Gastroesophageal sphincter (tissue), 4 donors: ENCODE measurements at regions not wholly inside any gene's neighbourhood (a gene's known extent, or its start where the extent isn't known, plus 50 kb on each side); places are given as distances from the start of the nearest gene placed in this dataset.

ENCODE experiments used
- ATAC-seq: fragments of 150-250 bp; one replicate; pipeline ENCODE4 v1.9.1; 2016; ENCODE audit warnings: mild to moderate bottlenecking, moderate library complexity
- H3K27ac ChIP-seq, 4 donors: fragments of 200-600 bp; sonication (generic) in 3 of 4; 1 replicate in 3 of 4; 2 replicates in 1 of 4; pipeline ENCODE4 v1.5.1; 2016 to 2019
- H3K27me3 ChIP-seq: fragments of 200-600 bp; sonication (generic); one replicate; pipeline ENCODE4 v1.5.1; 2019
- H3K36me3 ChIP-seq, 2 donors: fragments of 200-600 bp; sonication (generic); one replicate each; pipeline ENCODE4 v1.5.1; 2019; ENCODE audit warnings: control low read depth in 1 of 2
- H3K4me1 ChIP-seq, 3 donors: fragments of 200-600 bp; sonication (generic); 1 replicate in 2 of 3; 2 replicates in 1 of 3; pipeline ENCODE4 v1.5.1; 2016 to 2019; ENCODE audit warnings: control low read depth in 2 of 3
- H3K4me3 ChIP-seq, 2 donors: fragments of 200-600 bp; sonication (generic); one replicate each; pipeline ENCODE4 v1.5.1; 2019; ENCODE audit warnings: mild to moderate bottlenecking in 1 of 2, moderate library complexity in 1 of 2
- H3K9me3 ChIP-seq, 3 donors: fragments of 200-600 bp; sonication (generic); one replicate each; pipeline ENCODE4 v1.5.1; 2017 to 2019; ENCODE audit warnings: control low read depth in 2 of 3
- EP300 ChIP-seq: sonication (generic); formaldehyde crosslinking; IDR thresholded peaks from one replicate; pipeline ENCODE4 v1.6.1; 2017; ENCODE audit warnings: antibody characterized with exemption, mild to moderate bottlenecking
- POLR2A ChIP-seq, 2 donors: fragments of 450-650 bp; IDR thresholded peaks; one replicate each; pipeline ENCODE4 v1.6.1; 2017; ENCODE audit warnings: antibody characterized with exemption in 2 of 2, mild to moderate bottlenecking in 2 of 2, moderate library complexity in 1 of 2
- POLR2AphosphoS5 ChIP-seq: sonication (generic); formaldehyde crosslinking; IDR thresholded peaks from one replicate; pipeline ENCODE4 v1.6.1; 2017; ENCODE audit warnings: antibody characterized with exemption
- WGBS, 2 donors: methylation state at CpG; one replicate each; pipeline ENCODE4 v1.1.5; 2018; ENCODE audit warnings: low coverage in 1 of 2; 5-methylcytosine and 5-hydroxymethylcytosine counted together
- TF ChIP-seq, protein P1 (sequence below), 4 experiments: fragments of 200-600 bp in 2 of 4; fragments of 450-650 bp in 2 of 4; sonication (generic) in 1 of 4; IDR thresholded peaks; one replicate each; pipeline ENCODE4 v1.5.1; 2017 to 2019; ENCODE audit warnings: antibody characterized with exemption in 4 of 4, mild to moderate bottlenecking in 2 of 4, moderate library complexity in 2 of 4

DNA sequence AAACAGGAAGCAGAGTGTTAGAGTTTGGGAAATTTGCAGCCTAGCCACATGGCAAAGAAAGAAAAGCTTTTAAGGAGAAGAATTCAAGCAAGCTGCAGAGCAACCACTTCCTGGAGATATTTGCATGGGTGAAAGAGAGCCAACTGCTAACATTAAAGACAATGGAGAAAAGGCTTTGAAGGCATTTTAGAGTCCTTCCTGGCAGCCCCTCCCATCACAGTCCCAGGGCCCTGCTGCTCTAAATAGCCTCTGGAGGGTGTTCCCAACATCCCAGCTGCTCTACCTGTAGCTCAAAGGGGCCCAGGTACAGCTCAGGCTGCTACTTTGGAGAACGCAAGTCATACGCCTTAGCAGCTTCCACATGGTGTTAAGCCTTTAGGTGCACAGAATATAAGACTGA is 235.9 kb upstream of the FMR1 start:
- TF ChIP-seq POLR2A (IDR thresholded peaks at IDR 0.05) (no peak), POLR2AphosphoS5 (no peak), EP300 (no peak)
- TF ChIP-seq, protein P1, sequence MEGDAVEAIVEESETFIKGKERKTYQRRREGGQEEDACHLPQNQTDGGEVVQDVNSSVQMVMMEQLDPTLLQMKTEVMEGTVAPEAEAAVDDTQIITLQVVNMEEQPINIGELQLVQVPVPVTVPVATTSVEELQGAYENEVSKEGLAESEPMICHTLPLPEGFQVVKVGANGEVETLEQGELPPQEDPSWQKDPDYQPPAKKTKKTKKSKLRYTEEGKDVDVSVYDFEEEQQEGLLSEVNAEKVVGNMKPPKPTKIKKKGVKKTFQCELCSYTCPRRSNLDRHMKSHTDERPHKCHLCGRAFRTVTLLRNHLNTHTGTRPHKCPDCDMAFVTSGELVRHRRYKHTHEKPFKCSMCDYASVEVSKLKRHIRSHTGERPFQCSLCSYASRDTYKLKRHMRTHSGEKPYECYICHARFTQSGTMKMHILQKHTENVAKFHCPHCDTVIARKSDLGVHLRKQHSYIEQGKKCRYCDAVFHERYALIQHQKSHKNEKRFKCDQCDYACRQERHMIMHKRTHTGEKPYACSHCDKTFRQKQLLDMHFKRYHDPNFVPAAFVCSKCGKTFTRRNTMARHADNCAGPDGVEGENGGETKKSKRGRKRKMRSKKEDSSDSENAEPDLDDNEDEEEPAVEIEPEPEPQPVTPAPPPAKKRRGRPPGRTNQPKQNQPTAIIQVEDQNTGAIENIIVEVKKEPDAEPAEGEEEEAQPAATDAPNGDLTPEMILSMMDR (IDR thresholded peaks at IDR 0.05): no peak
- no CpG with 5 or more reads among the region's 2 CpGs for WGBS, 2 donors
- no peaks in the 10 kb centered on the region for H3K36me3 ChIP-seq

DNA sequence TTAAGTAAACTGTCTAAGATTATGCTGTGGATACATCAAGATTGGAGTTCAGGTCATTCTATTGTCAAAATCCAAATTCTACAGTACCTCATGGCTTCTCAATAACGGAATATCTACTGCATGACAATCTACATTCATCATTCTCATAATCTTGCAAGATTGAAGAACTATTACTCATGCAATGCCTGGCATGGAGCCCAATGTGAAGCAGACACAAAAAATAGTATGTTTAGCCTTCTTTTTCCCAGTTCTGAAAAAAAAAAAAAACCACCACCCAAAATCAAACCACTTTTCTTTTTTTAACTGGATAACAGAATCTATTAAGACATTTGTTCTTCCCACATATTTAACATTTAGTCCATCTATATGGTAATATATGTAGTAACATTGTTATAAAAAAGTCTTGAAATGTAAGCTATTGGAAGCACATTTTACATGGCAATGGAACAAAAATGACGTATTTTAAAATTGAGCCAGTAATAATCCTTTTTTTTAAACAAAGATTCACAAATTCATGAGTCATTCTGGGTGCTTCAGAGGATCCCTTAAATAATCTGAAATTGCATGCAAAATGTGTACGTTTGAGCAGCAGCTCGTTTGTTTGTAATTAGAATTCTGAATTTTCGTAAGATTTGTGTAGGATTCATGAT is 232.2 kb upstream of the FMR1 start:
- Histone ChIP-seq H3K9me3 (no peaks in the 10 kb centered on the region), H3K4me1 (no peaks in the 10 kb centered on the region), H3K4me3 (no peak overlapping the region), H3K27me3 (no peaks in the 10 kb centered on the region), H3K36me3 (no peaks in the 10 kb centered on the region), H3K27ac (no peak overlapping the region)
- TF ChIP-seq, protein P1 (IDR thresholded peaks at IDR 0.05): no peak
- TF ChIP-seq EP300 (no peak), POLR2AphosphoS5 (no peak), POLR2A (IDR thresholded peaks at IDR 0.05) (no peak)
- 34 to 54% methylated on average over 4 to 5 of the region's 5 CpGs for WGBS, 2 donors
- no peak for ATAC-seq

More for the DNA sequence above, 235.9 kb upstream of the FMR1 start:
- ATAC-seq: no peak
- Histone ChIP-seq H3K27ac (no peak overlapping the region), H3K4me1 (no peaks in the 10 kb centered on the region), H3K27me3 (no peaks in the 10 kb centered on the region), H3K9me3 (no peaks in the 10 kb centered on the region), H3K4me3 (no peak overlapping the region)

DNA sequence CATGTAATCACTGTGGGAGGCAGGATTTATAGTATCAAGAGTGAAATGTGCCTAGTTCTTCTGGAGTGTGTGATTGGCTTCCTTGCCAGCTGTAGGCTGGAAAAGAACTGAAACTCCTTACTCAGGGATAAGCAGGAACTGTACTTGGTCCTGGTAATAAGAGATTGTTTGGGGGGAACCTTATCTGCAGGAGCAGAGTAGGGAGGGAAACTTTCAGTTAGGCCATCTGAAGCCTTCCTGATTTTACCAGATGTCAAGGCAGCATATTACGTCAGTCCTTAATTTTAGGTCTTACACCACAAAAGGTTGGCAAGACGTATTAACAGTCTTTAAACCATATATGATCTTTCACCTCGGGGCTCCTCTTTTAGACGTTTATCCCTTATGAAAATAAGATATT is 231.5 kb upstream of the FMR1 start:
- no peaks in the 10 kb centered on the region for H3K27me3 ChIP-seq
- WGBS, 2 donors: 40 to 51% methylated on average over 3 to 4 of the region's 4 CpGs
- no peak overlapping the region for H3K27ac ChIP-seq
- H3K36me3 ChIP-seq: no peaks in the 10 kb centered on the region
- no peaks in the 10 kb centered on the region for H3K9me3 ChIP-seq
- H3K4me1 ChIP-seq: no peaks in the 10 kb centered on the region
- no peak overlapping the region for H3K4me3 ChIP-seq
- no peak for ATAC-seq
- no peak for TF ChIP-seq POLR2AphosphoS5
- TF ChIP-seq, protein P1 (IDR thresholded peaks at IDR 0.05): no peak
- no peak for TF ChIP-seq POLR2A (IDR thresholded peaks at IDR 0.05)
- no peak for TF ChIP-seq EP300

DNA sequence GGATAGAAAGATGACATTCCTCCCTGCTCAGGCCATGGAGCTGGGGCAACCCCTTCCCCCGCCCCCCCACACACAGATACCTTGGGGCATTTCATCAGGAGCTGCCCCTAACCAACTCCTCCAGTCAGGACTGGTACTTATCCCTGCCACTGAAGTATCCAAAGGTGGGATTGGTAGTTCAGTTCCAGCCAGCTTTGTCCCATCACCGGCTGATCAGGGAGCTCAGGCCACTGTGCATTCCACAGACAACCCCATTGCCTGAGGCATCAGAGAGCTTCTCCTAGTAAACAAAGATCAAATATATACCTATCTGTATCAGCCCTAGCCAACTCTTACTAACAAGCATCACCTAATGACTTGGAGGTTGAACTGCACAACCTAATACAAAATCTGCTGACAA is 218.2 kb upstream of the FMR1 start:
- H3K9me3 ChIP-seq: no peaks in the 10 kb centered on the region
- TF ChIP-seq EP300 (no peak), POLR2AphosphoS5 (no peak), POLR2A (IDR thresholded peaks at IDR 0.05) (no peak)
- TF ChIP-seq, protein P1 (IDR thresholded peaks at IDR 0.05): no peak
- WGBS, 2 donors: no CpG with 5 or more reads among the region's 2 CpGs

DNA sequence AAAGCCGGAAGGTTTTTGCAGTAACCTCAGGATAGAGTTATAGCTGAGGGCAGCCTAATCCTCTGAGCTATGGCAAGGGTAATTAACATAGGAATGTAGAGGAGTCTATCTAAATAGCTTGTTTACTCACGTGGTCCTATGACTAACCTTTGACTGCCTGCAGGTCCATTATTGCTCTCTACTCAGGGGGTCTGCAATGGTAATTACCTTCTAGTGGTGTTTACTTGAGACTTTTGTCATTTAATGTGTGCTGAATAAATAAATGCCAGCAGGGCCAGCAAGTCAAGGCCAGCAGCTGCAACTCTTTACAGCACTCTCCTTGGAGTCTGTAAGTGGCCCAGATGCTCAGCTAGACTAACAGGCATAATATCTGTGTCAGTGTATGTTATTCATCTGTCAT is 212.7 kb upstream of the FMR1 start:
- no peak for ATAC-seq
- WGBS, 2 donors: 19 to 25% methylated on average over 2 of the region's 2 CpGs
- Histone ChIP-seq H3K36me3 (no peaks in the 10 kb centered on the region), H3K27me3 (no peaks in the 10 kb centered on the region), H3K27ac (no peak overlapping the region), H3K4me1 (no peaks in the 10 kb centered on the region), H3K4me3 (no peak overlapping the region), H3K9me3 (no peaks in the 10 kb centered on the region)
- TF ChIP-seq, protein P1 (IDR thresholded peaks at IDR 0.05): no peak

More for the DNA sequence above, 218.2 kb upstream of the FMR1 start:
- Histone ChIP-seq H3K27me3 (no peaks in the 10 kb centered on the region), H3K36me3 (no peaks in the 10 kb centered on the region), H3K4me3 (no peak overlapping the region), H3K27ac (no peak overlapping the region), H3K4me1 (no peaks in the 10 kb centered on the region)
- ATAC-seq: no peak
